GM21528 (cell line): ENCODE measurements at regions not wholly inside any gene's neighbourhood (a gene's known extent, or its start where the extent isn't known, plus 50 kb on each side); places are given as distances from the start of the nearest gene placed in this dataset.

ENCODE experiments used
- ATAC-seq: cut with Tn5 transposase; IDR thresholded peaks from one replicate; pipeline ENCODE4 v1.9.1; 2021; ENCODE audit warnings: mild to moderate bottlenecking, moderate library complexity; ENCODE audit not compliant: unreplicated experiment, low FRiP score

GRCh38 chr9:86406366-86406765 is 52.2 kb upstream of the TUT7 start:
- no peak for ATAC-seq

- ATAC-seq: no peak
Measured at GRCh38 chr9:86405926-86406325, 51.7 kb upstream of the TUT7 start.

GRCh38 chr9:86405086-86405491 is 50.9 kb upstream of the TUT7 start:
- no peak for ATAC-seq
